HCT116 (cell line): ENCODE measurements at regions not wholly inside any gene's neighbourhood (a gene's known extent, or its start where the extent isn't known, plus 50 kb on each side); places are given as distances from the start of the nearest gene placed in this dataset.

Source experiments
- ATAC-seq: fragments of 200-7000 bp; cut with Tn5 transposase; 2 replicates; pipeline ENCODE4 v1.9.1; 2020; ENCODE audit warnings: mild to moderate bottlenecking, moderate library complexity
- BruUV-seq: library from RNA; stranded (reverse); fragments of 400-500 nt; replicated peaks from 2 replicates; lab custom pipeline; 2021; lab: Mats Ljungman, UMichigan
- CTCF ChIA-PET: fragments of 300-600 bp; sonication (Branson Sonifier 250); formaldehyde crosslinking; loops from one replicate; lab custom pipeline; 2021; ENCODE audit warnings: antibody characterized with exemption; lab: Charles Lee
- POLR2A ChIA-PET: fragments of 300-600, 350-600 bp; sonication (Branson Sonifier 250); formaldehyde crosslinking; loops from one replicate; lab custom pipeline; 2021; ENCODE audit warnings: antibody characterized with exemption; lab: Charles Lee
- RAD21 ChIA-PET, 2 experiments: fragments of 300-600 bp; sonication (Branson Sonifier 250); formaldehyde crosslinking; loops; one replicate each; lab custom pipeline; 2023; ENCODE audit warnings: low total read pairs in 2 of 2; ENCODE audit not compliant: uncharacterized antibody in 2 of 2, unreplicated experiment in 2 of 2, low non-redundant PET in 1 of 2; lab: Charles Lee
- DNase-seq: peaks from one replicate; pipeline ENCODE4 v3.0.0-alpha.2; 2010; ENCODE audit warnings: low read depth, low spot score
- H2AFZ ChIP-seq: fragments of 200-600 bp; shearing (Covaris generic), sonication (generic); 2 replicates; pipeline ENCODE4 v1.6.1; 2017; ENCODE audit warnings: low read depth, mixed run types, mixed read lengths, antibody characterized with exemption, low read length; ENCODE audit not compliant: poor library complexity, severe bottlenecking
- H3K27ac ChIP-seq: 2 replicates; pipeline ENCODE4 v1.5.1; 2012; ENCODE audit warnings: low read depth, low read length
- H3K27me3 ChIP-seq: fragments of 200-600 bp; sonication (generic); 2 replicates; pipeline ENCODE4 v1.6.1; 2016; ENCODE audit warnings: mixed run types, low read length, mixed read lengths; ENCODE audit not compliant: insufficient read depth
- H3K36me3 ChIP-seq, 2 experiments: fragments of 200-500 bp in 1 of 2; fragments of 200-600 bp in 1 of 2; sonication (Bioruptor generic) in 1 of 2; sonication (generic) in 1 of 2; 2 replicates each; pipeline versions ENCODE4 v1.5.1 to v1.6.1; 2014 to 2016; ENCODE audit warnings: low read length in 2 of 2, inconsistent platforms in 1 of 2, mixed read lengths in 1 of 2, mixed run types in 1 of 2; ENCODE audit not compliant: insufficient read depth in 2 of 2, control insufficient read depth in 1 of 2
- H3K4me1 ChIP-seq, 2 experiments: fragments of 200-600 bp in 1 of 2; sonication (generic) in 1 of 2; 2 replicates each; pipeline versions ENCODE4 v1.5.1 to v1.6.1; 2012 to 2017; ENCODE audit warnings: low read length in 2 of 2, inconsistent platforms in 1 of 2, mild to moderate bottlenecking in 1 of 2, mixed read lengths in 1 of 2, mixed run types in 1 of 2, moderate library complexity in 1 of 2; ENCODE audit not compliant: insufficient read depth in 2 of 2, control insufficient read depth in 1 of 2
- H3K4me2 ChIP-seq: fragments of 200-600 bp; sonication (generic); 2 replicates; pipeline ENCODE4 v1.6.1; 2017; ENCODE audit warnings: mixed run types, low read length, mixed read lengths
- H3K4me3 ChIP-seq, 2 experiments: fragments of 200-600 bp in 1 of 2; sonication (generic) in 1 of 2; replicated peaks in 1 of 2; 2 replicates each; pipeline ENCODE4 v1.5.1; 2011 to 2016; ENCODE audit warnings: low read length in 2 of 2, control low read depth in 1 of 2, low read depth in 1 of 2, mild to moderate bottlenecking in 1 of 2, mixed read lengths in 1 of 2, mixed run types in 1 of 2
- H3K79me2 ChIP-seq: fragments of 200-600 bp; sonication (generic); 2 replicates; pipeline ENCODE4 v1.6.1; 2017; ENCODE audit warnings: mild to moderate bottlenecking, mixed run types, low read length, moderate library complexity, mixed read lengths; ENCODE audit not compliant: insufficient read depth
- H3K9ac ChIP-seq: fragments of 200-600 bp; sonication (generic); 2 replicates; pipeline ENCODE4 v1.6.1; 2016; ENCODE audit warnings: low read length, mixed read lengths
- H3K9me2 ChIP-seq: fragments of 200-600 bp; sonication (generic), shearing (Covaris generic); 2 replicates; pipeline ENCODE4 v1.6.1; 2017; ENCODE audit warnings: mixed run types, mild to moderate bottlenecking, moderate library complexity; ENCODE audit not compliant: insufficient read depth
- H3K9me3 ChIP-seq, 2 experiments: fragments of 200-500 bp in 1 of 2; fragments of 200-600 bp in 1 of 2; sonication (Bioruptor generic) in 1 of 2; sonication (generic) in 1 of 2; 2 replicates each; pipeline ENCODE4 v1.6.1; 2014 to 2017; ENCODE audit warnings: low read length in 2 of 2, mixed read lengths in 2 of 2, inconsistent platforms in 1 of 2, low read depth in 1 of 2, mild to moderate bottlenecking in 1 of 2, mixed run types in 1 of 2, moderate library complexity in 1 of 2; ENCODE audit not compliant: control insufficient read depth in 1 of 2, insufficient read depth in 1 of 2
- H4K20me1 ChIP-seq: fragments of 200-600 bp; sonication (generic), shearing (Covaris generic); 2 replicates; pipeline ENCODE4 v1.6.1; 2017; ENCODE audit warnings: mixed run types, mild to moderate bottlenecking, moderate library complexity; ENCODE audit not compliant: insufficient read depth
- ATF3 ChIP-seq: IDR thresholded peaks from 2 replicates; pipeline ENCODE4 v1.6.1; 2012
- EGR1 ChIP-seq: IDR thresholded peaks from 2 replicates; pipeline ENCODE4 v1.6.1; 2012; ENCODE audit warnings: low read depth
- ELF1 ChIP-seq: IDR thresholded peaks from 2 replicates; pipeline ENCODE4 v1.6.1; 2012; ENCODE audit warnings: low read depth, borderline replicate concordance
- EZH2 ChIP-seq: fragments of 200-600 bp; sonication (generic); IDR thresholded peaks from 2 replicates; pipeline ENCODE4 v1.6.1; 2017; ENCODE audit warnings: antibody characterized with exemption, mixed run types
- FOSL1 ChIP-seq: IDR thresholded peaks from 2 replicates; pipeline ENCODE4 v1.6.1; 2012; ENCODE audit warnings: low read depth
- POLR2A ChIP-seq: IDR thresholded peaks from 2 replicates; pipeline ENCODE4 v1.7.0; 2011; ENCODE audit warnings: borderline replicate concordance; ENCODE audit not compliant: insufficient read depth, insufficient read length; ENCODE audit errors: extremely low read depth
- POLR2AphosphoS5 ChIP-seq: IDR thresholded peaks from 2 replicates; pipeline ENCODE4 v1.6.1; 2011; ENCODE audit warnings: mild to moderate bottlenecking, low read depth, low read length, moderate library complexity
- RAD21 ChIP-seq: IDR thresholded peaks from 2 replicates; pipeline ENCODE4 v1.6.1; 2012; ENCODE audit warnings: low read depth, mild to moderate bottlenecking
- REST ChIP-seq: IDR thresholded peaks from 2 replicates; pipeline ENCODE4 v1.6.1; 2012; ENCODE audit warnings: low read depth
- SIN3A ChIP-seq: IDR thresholded peaks from 2 replicates; pipeline ENCODE4 v1.6.1; 2012; ENCODE audit warnings: low read depth
- SP1 ChIP-seq: IDR thresholded peaks from 2 replicates; pipeline ENCODE4 v1.6.1; 2012; ENCODE audit warnings: low read depth
- SRF ChIP-seq: IDR thresholded peaks from 2 replicates; pipeline ENCODE4 v1.6.1; 2012; ENCODE audit warnings: low read depth
- TCF7L2 ChIP-seq: IDR thresholded peaks from 2 replicates; pipeline ENCODE4 v1.7.0; 2011; ENCODE audit warnings: borderline replicate concordance, inconsistent platforms; ENCODE audit not compliant: insufficient read depth, insufficient read length; ENCODE audit errors: extremely low read depth
- YY1 ChIP-seq: IDR thresholded peaks from 2 replicates; pipeline ENCODE4 v1.6.1; 2011; ENCODE audit warnings: low read length, low read depth, moderate library complexity, mild to moderate bottlenecking; ENCODE audit not compliant: insufficient replicate concordance; ENCODE audit errors: extremely low read depth
- ZBTB33 ChIP-seq: IDR thresholded peaks from 2 replicates; pipeline ENCODE4 v1.6.1; 2011; ENCODE audit warnings: mild to moderate bottlenecking, low read length, moderate library complexity; ENCODE audit not compliant: insufficient replicate concordance; ENCODE audit errors: extremely low read depth
- ZFX ChIP-seq: fragments of 450-650 bp; IDR thresholded peaks from 2 replicates; pipeline ENCODE4 v1.6.1; 2017
- intact Hi-C: fragments of 100-400 bp; cut with micrococcal nuclease; formaldehyde crosslinking; loops from 2 replicates; pipeline ENCODE4 v1.10.0; 2022

GRCh38 chr2:15704086-15704787, 112.6 kb downstream of the DDX1 start:
- H3K9ac ChIP-seq, result no peak overlapping the region
- no peak for TF ChIP-seq ZBTB33
- no peak for TF ChIP-seq YY1
- no peak for TF ChIP-seq EZH2
- TF ChIP-seq EGR1, result no peak
- TF ChIP-seq SIN3A, result no peak
- no peak for TF ChIP-seq POLR2AphosphoS5
- TF ChIP-seq ELF1, result no peak
- TF ChIP-seq RAD21, result no peak
- no peak for TF ChIP-seq POLR2A
- no peak for TF ChIP-seq ZFX
- TF ChIP-seq REST, result no peak
- TF ChIP-seq ATF3, result no peak
- TF ChIP-seq TCF7L2, result no peak
- TF ChIP-seq SP1, result no peak
- no peak for TF ChIP-seq FOSL1
- TF ChIP-seq SRF, result no peak
- no peaks in the 10 kb centered on the region for H3K9me2 ChIP-seq
- H3K9me3 ChIP-seq, result no peaks in the 10 kb centered on the region
- no peak overlapping the region for H3K4me3 ChIP-seq
- CTCF ChIA-PET, result no interaction called here
- RAD21 ChIA-PET, result no interaction called here
- intact Hi-C loops, result no loop called here
- no peaks in the 10 kb centered on the region for H3K36me3 ChIP-seq
- H3K4me1 ChIP-seq, result peaks cover 0 to 3% of the 10 kb centered on the region in 2 experiments; a peak in 1 of 4 replicates
- POLR2A ChIA-PET, result no interaction called here
- no peak overlapping the region for H2AFZ ChIP-seq
- no peak overlapping the region for H3K27ac ChIP-seq
- H3K27me3 ChIP-seq, result no peaks in the 10 kb centered on the region
- DNase-seq (no peak), ATAC-seq (no peak)
- H4K20me1 ChIP-seq, result no peaks in the 10 kb centered on the region
- H3K4me2 ChIP-seq, result no peak overlapping the region
- H3K79me2 ChIP-seq, result no peaks in the 10 kb centered on the region
- BruUV-seq, result no TSS peak
